DOHH2 (cell line): ENCODE measurements at regions not wholly inside any gene's neighbourhood (a gene's known extent, or its start where the extent isn't known, plus 50 kb on each side); places are given as distances from the start of the nearest gene placed in this dataset.

Source experiments
- CTCF ChIP-seq: fragments of 200-600 bp; sonication (generic); IDR thresholded peaks from one replicate; pipeline ENCODE4 v1.5.1; 2014; ENCODE audit warnings: antibody characterized with exemption, mild to moderate bottlenecking, low read depth, low read length; ENCODE audit not compliant: poor library complexity, severe bottlenecking
- EZH2phosphoT487 ChIP-seq: fragments of 200-600 bp; sonication (generic); IDR thresholded peaks from 2 replicates; pipeline ENCODE4 v1.6.1; 2017; ENCODE audit warnings: borderline replicate concordance, mild to moderate bottlenecking, antibody characterized with exemption, low read length, moderate library complexity, mixed read lengths

- TF ChIP-seq CTCF (no peak), EZH2phosphoT487 (no peak)
Measured at GRCh38 chr7:47194516-47195057, 387.3 kb downstream of the TNS3 start.
